PC-3 (cell line): ENCODE measurements at regions not wholly inside any gene's neighbourhood (a gene's known extent, or its start where the extent isn't known, plus 50 kb on each side); places are given as distances from the start of the nearest gene placed in this dataset.

Experiments
- ATAC-seq: fragments of 200-7000 bp; cut with Tn5 transposase; 2 replicates; pipeline ENCODE4 v1.9.1; 2020; ENCODE audit warnings: mild to moderate bottlenecking, moderate library complexity
- BruUV-seq: library from RNA; stranded (reverse); fragments of 400-500 nt; replicated peaks from 2 replicates; lab custom pipeline; 2021; lab: Mats Ljungman, UMichigan
- CTCF ChIA-PET: fragments of 300-600 bp; sonication (Branson Sonifier 250); formaldehyde crosslinking; loops from one replicate; lab custom pipeline; 2022; ENCODE audit warnings: antibody characterized with exemption; lab: Charles Lee
- POLR2A ChIA-PET: fragments of 300-600 bp; sonication (Branson Sonifier 250); formaldehyde crosslinking; loops from one replicate; lab custom pipeline; 2022; ENCODE audit warnings: antibody characterized with exemption; ENCODE audit not compliant: unreplicated experiment; lab: Charles Lee
- DNase-seq: peaks from one replicate; pipeline ENCODE4 v3.0.0-alpha.2; 2015
- H2AFZ ChIP-seq: fragments of 300-600 bp; sonication (generic); 2 replicates; pipeline ENCODE4 v1.6.0; 2016; ENCODE audit warnings: antibody characterized with exemption, low read length
- H3F3A ChIP-seq: fragments of 300-600 bp; sonication (generic); one replicate; pipeline ENCODE4 v1.6.0; 2017; ENCODE audit warnings: antibody characterized with exemption, low read length, control low read depth, mild to moderate bottlenecking; ENCODE audit not compliant: unreplicated experiment
- H3K27ac ChIP-seq: fragments of 300-600 bp; sonication (generic); 2 replicates; pipeline ENCODE4 v1.5.1; 2016; ENCODE audit warnings: mild to moderate bottlenecking, low read length
- H3K27me3 ChIP-seq: fragments of 300-600 bp; sonication (generic); 2 replicates; pipeline ENCODE4 v1.6.1; 2016; ENCODE audit warnings: low read length, mixed read lengths
- H3K36me3 ChIP-seq: fragments of 300-600 bp; sonication (generic); 2 replicates; pipeline ENCODE4 v1.6.1; 2016; ENCODE audit warnings: low read depth, mixed run types, low read length, mixed read lengths
- H3K4me1 ChIP-seq: fragments of 300-600 bp; sonication (generic); 2 replicates; pipeline ENCODE4 v1.5.1; 2016; ENCODE audit warnings: low read length; ENCODE audit not compliant: insufficient read depth
- H3K4me2 ChIP-seq: fragments of 300-600 bp; sonication (generic); 2 replicates; pipeline ENCODE4 v1.6.0; 2016; ENCODE audit warnings: low read length
- H3K4me3 ChIP-seq: fragments of 300-600 bp; sonication (generic); 2 replicates; pipeline ENCODE4 v1.5.1; 2016; ENCODE audit warnings: mild to moderate bottlenecking, low read length, mixed read lengths
- H3K79me2 ChIP-seq: fragments of 300-600 bp; sonication (generic); 2 replicates; pipeline ENCODE4 v1.6.1; 2017; ENCODE audit warnings: low read length, mixed read lengths
- H3K9ac ChIP-seq: fragments of 300-600 bp; sonication (generic); 2 replicates; pipeline ENCODE4 v1.6.0; 2016; ENCODE audit warnings: mild to moderate bottlenecking, low read length
- H3K9me2 ChIP-seq: fragments of 300-600 bp; sonication (generic); replicated peaks from 2 replicates; pipeline ENCODE4 v1.6.1; 2016; ENCODE audit warnings: mixed run types, low read length, mixed read lengths
- H3K9me3 ChIP-seq: fragments of 300-600 bp; sonication (generic); 2 replicates; pipeline ENCODE4 v1.6.1; 2016; ENCODE audit warnings: low read length, mixed read lengths
- H4K20me1 ChIP-seq: fragments of 300-600 bp; sonication (generic); 2 replicates; pipeline ENCODE4 v1.6.1; 2016; ENCODE audit warnings: low read length, mixed read lengths
- EZH2 ChIP-seq: fragments of 300-600 bp; sonication (generic); IDR thresholded peaks from one replicate; pipeline ENCODE4 v1.6.1; 2017; ENCODE audit warnings: antibody characterized with exemption, mild to moderate bottlenecking, low read length; ENCODE audit not compliant: unreplicated experiment
- EZH2phosphoT487 ChIP-seq: fragments of 300-600 bp; sonication (generic); IDR thresholded peaks from 2 replicates; pipeline ENCODE4 v1.6.1; 2018; ENCODE audit warnings: mild to moderate bottlenecking, antibody characterized with exemption, low read length, borderline replicate concordance
- intact Hi-C: fragments of 100-400 bp; cut with micrococcal nuclease; formaldehyde crosslinking; loops from 2 replicates; pipeline ENCODE4 v1.9.0; 2023
- TF ChIP-seq, protein P1 (sequence below): fragments of 300-600 bp; sonication (generic); conservative IDR thresholded peaks from 2 replicates; pipeline ENCODE4 v1.5.1; 2017; ENCODE audit warnings: antibody characterized with exemption, low read depth, mild to moderate bottlenecking, low read length

DNA sequence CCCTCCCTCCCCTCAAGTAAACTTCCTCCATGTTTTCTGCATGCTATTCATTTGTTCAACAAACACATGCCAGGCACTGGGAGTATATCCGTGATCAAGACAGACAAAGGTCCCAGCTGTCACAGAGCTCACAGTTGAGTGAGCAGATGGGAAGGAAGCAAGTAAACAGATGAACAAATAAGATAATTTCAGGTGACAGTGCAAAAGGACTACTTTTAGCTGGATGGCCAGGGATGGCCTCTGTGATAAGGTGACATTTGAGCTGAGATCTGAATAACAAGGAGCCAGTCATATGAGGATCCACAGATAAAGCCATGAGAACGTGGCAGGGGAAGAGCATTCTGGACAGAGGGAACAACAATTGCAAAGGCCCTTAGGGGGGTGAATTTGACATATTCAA lies 121.7 kb upstream of the RAD23B start:
- no peaks in the 10 kb centered on the region for H3K9me3 ChIP-seq
- POLR2A ChIA-PET, result no interaction called here
- ATAC-seq, result no peak
- no peaks in the 10 kb centered on the region for H3K4me1 ChIP-seq
- H4K20me1 ChIP-seq, result no peaks in the 10 kb centered on the region
- no peaks in the 10 kb centered on the region for H3K36me3 ChIP-seq
- intact Hi-C loops, result no loop called here
- CTCF ChIA-PET, result no interaction called here
- no peak overlapping the region for H3K4me2 ChIP-seq
- no peaks in the 10 kb centered on the region for H3F3A ChIP-seq
- TF ChIP-seq EZH2, result no peak
- TF ChIP-seq, protein P1, sequence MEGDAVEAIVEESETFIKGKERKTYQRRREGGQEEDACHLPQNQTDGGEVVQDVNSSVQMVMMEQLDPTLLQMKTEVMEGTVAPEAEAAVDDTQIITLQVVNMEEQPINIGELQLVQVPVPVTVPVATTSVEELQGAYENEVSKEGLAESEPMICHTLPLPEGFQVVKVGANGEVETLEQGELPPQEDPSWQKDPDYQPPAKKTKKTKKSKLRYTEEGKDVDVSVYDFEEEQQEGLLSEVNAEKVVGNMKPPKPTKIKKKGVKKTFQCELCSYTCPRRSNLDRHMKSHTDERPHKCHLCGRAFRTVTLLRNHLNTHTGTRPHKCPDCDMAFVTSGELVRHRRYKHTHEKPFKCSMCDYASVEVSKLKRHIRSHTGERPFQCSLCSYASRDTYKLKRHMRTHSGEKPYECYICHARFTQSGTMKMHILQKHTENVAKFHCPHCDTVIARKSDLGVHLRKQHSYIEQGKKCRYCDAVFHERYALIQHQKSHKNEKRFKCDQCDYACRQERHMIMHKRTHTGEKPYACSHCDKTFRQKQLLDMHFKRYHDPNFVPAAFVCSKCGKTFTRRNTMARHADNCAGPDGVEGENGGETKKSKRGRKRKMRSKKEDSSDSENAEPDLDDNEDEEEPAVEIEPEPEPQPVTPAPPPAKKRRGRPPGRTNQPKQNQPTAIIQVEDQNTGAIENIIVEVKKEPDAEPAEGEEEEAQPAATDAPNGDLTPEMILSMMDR, result no peak
- H3K9ac ChIP-seq, result no peak overlapping the region
- H3K27me3 ChIP-seq, result no peaks in the 10 kb centered on the region
- no peak overlapping the region for H3K4me3 ChIP-seq
- no peak for DNase-seq
- H2AFZ ChIP-seq, result no peak overlapping the region
- no TSS peak for BruUV-seq
- H3K9me2 ChIP-seq, result no peaks in the 10 kb centered on the region
- H3K79me2 ChIP-seq, result no peaks in the 10 kb centered on the region
- H3K27ac ChIP-seq, result no peak overlapping the region

DNA sequence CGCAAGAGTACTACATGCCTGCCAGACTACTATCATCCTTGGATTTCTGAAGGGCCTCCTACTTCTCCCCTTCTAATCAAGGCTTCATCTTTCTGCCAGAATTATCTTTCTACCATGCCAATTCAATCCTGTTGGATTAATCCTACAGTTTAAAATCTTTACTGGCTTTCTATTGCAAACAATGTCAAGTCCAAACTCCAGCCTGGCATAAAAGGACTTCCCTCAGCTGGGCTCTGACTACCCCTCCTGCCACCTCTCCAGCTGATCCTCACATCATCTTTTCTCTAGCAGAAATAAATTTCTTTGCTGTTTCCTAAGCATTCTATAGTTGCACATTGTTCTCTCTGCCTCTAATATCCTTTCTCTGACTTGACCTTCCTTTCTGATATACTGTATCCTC lies 119.7 kb upstream of the RAD23B start:
- intact Hi-C loops, result no loop called here
- Histone ChIP-seq H2AFZ (no peak overlapping the region), H3F3A (no peaks in the 10 kb centered on the region), H3K27me3 (no peaks in the 10 kb centered on the region), H3K36me3 (no peaks in the 10 kb centered on the region), H3K9ac (no peak overlapping the region), H3K79me2 (no peaks in the 10 kb centered on the region), H3K27ac (no peak overlapping the region), H3K4me2 (no peak overlapping the region), H3K9me2 (no peaks in the 10 kb centered on the region), H3K4me3 (no peak overlapping the region), H3K9me3 (no peaks in the 10 kb centered on the region), H4K20me1 (no peaks in the 10 kb centered on the region), H3K4me1 (no peaks in the 10 kb centered on the region)
- ATAC-seq (no peak), DNase-seq (no peak)
- ChIA-PET POLR2A (no interaction called here), CTCF (interaction anchor here (0.7 kb wide), 1 partner anchor 184 kb away, joined by 4 read pairs; no protein-coding TSS in a partner anchor)
- TF ChIP-seq, protein P1, result no peak
- BruUV-seq, result no TSS peak

DNA sequence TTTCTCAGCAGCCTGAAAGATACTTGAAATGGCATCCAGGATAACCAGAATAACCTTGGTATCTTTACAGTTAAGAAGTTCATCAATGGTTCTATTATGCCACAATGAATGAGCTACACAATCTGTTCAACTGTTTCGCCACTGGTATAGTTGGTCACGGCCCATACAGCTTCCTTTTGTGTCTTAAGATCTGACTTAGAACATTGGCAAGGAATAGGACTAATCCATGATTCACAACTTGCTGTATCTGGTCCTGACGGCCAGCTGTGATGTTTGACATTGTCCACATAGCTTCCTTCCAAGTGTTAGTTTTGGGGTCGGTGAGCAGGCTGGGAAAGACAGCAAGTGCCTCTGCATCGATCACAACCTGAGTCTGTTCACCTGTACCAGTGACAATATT lies 113.3 kb upstream of the RAD23B start:
- no TSS peak for BruUV-seq
- POLR2A ChIA-PET, result no interaction called here

More for the DNA sequence above, 113.3 kb upstream of the RAD23B start:
- no peak overlapping the region for H3K4me2 ChIP-seq
- no peaks in the 10 kb centered on the region for H3K36me3 ChIP-seq
- no peaks in the 10 kb centered on the region for H4K20me1 ChIP-seq
- no peaks in the 10 kb centered on the region for H3K79me2 ChIP-seq
- TF ChIP-seq EZH2phosphoT487, result no peak
- TF ChIP-seq EZH2, result no peak
- TF ChIP-seq, protein P1, result no peak
- H3K27me3 ChIP-seq, result no peaks in the 10 kb centered on the region
- peaks cover 6% of the 10 kb centered on the region; the same call in 1 of the 2 replicates for H3K4me1 ChIP-seq
- no peak overlapping the region for H2AFZ ChIP-seq
- no peaks in the 10 kb centered on the region for H3K9me3 ChIP-seq
- no peak overlapping the region for H3K27ac ChIP-seq
- H3K4me3 ChIP-seq, result no peak overlapping the region
- intact Hi-C loops, result loop anchor here (5.0 to 10.0 kb wide), 3 partner anchors 305 to 1267 kb away; partner anchors contain the start of gene ZNF462
- no peaks in the 10 kb centered on the region for H3F3A ChIP-seq
- no peak overlapping the region for H3K9ac ChIP-seq
- H3K9me2 ChIP-seq, result no peaks in the 10 kb centered on the region
- ATAC-seq (no peak), DNase-seq (no peak)
- CTCF ChIA-PET, result no interaction called here
